ENCODE measurements at regions not wholly inside any gene's neighbourhood (a gene's known extent, or its start where the extent isn't known, plus 50 kb on each side); places are given as distances from the start of the nearest gene placed in this dataset.

GRCh38 chr12:98449584-98449983, 65.8 kb upstream of the TMPO start:
- DNase-seq: no peak

DNA sequence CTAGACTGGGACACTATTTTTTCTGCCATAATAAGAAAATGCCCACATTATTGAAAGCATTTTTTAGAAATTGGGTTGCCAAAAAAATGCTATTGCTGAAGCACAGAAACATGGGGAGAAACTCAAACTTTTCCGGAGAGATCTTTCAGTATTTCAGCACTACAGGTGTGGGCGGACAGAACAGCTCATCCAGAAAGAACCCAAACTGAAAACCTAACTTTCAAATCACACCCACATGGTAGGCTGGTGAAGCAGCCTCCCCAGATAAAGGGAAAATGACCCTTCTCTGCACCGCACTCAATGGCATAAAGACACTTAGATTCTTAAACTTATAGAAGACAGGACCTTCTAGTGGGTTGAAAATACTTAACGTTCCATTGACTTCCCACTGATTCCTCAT, 62.3 kb upstream of the TMPO start:
- no peak for DNase-seq

- no peak for DNase-seq
Observed at GRCh38 chr12:98453492-98453891, 61.9 kb upstream of the TMPO start.

- DNase-seq: no peak
Observed at GRCh38 chr12:98456041-98456440, 59.3 kb upstream of the TMPO start.

DNA sequence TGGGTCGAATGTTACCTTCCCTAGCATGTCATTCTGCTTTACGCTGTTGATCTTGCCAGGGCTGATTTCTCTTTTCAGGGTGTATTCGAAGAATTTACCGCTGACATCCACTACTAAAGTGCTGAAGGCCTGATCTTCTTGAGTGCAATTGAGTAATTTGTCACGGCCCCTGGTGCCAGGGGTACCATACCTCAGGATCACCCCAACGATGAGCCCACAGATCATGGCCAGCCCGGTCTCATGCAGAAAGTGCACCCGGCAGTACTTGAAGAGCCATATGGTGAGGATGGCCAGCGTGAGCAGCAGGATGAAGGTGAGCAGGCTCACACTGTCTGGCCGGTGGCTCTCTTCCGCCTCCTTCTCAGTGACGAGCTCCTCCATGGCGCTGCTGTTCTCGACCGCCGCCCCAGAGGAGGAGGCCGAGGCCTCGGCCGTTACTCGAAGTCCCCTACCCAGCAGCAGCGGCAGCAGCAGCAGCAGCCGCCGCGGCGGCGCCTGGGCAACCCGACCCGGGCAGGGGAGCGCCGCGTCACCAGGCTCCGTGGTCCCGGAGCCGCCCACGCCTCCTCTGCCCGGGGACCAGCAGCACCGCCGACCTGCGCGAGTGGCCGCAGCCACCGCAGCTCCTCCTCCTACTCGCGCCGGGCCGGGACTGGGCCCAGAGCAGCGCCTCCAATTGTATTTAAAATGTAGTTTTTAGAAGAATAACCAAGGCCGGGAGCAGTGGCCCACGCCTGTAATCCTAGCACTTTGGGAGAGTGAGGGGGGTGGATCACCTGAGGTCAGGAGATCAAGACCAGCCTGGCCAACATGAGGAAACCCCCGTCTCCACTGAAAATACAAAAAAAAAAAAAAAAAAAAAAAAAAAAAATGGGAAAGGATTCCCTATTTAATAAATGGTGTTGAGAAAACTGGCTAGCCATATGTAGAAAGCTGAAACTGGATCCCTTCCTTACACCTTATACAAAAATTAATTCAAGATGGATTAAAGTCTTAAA, 58.5 kb upstream of the TMPO start:
- DNase-seq: no peak

- DNase-seq: no peak
Observed at GRCh38 chr12:98464190-98464589, 51.2 kb upstream of the TMPO start.

- DNase-seq: no peak
Observed at GRCh38 chr12:98465505-98465904, 49.9 kb upstream of the TMPO start.

Measured in GDM1 (cell line).